VCaP (cell line): ENCODE measurements at regions not wholly inside any gene's neighbourhood (a gene's known extent, or its start where the extent isn't known, plus 50 kb on each side); places are given as distances from the start of the nearest gene placed in this dataset.

ENCODE experiments used
- H3K27ac ChIP-seq: fragments of 450-650 bp; 2 replicates; pipeline ENCODE4 v1.5.1; 2017
- CTCF ChIP-seq: fragments of 450-650 bp; conservative IDR thresholded peaks from 2 replicates; pipeline ENCODE4 v1.5.1; 2017; ENCODE audit warnings: mild to moderate bottlenecking, moderate library complexity

- no peak for TF ChIP-seq CTCF
- no peak overlapping the region for H3K27ac ChIP-seq
Measured at GRCh38 chr4:34845926-34846325, 1398.4 kb downstream of the ARAP2 start.

- H3K27ac ChIP-seq = no peak overlapping the region
- no peak for TF ChIP-seq CTCF
Measured at GRCh38 chr4:34850421-34850820, 1393.9 kb downstream of the ARAP2 start.

GRCh38 chr4:34850968-34851367 lies 1393.3 kb downstream of the ARAP2 start:
- H3K27ac ChIP-seq = no peak overlapping the region
- no peak for TF ChIP-seq CTCF

- no peak for TF ChIP-seq CTCF
- no peak overlapping the region for H3K27ac ChIP-seq
Measured at GRCh38 chr4:34851411-34851810, 1392.9 kb downstream of the ARAP2 start.

- TF ChIP-seq CTCF = no peak
- H3K27ac ChIP-seq = no peak overlapping the region
Measured at GRCh38 chr4:34854451-34854850, 1389.9 kb downstream of the ARAP2 start.

GRCh38 chr4:34861666-34862065 lies 1382.6 kb downstream of the ARAP2 start:
- TF ChIP-seq CTCF = no peak
- H3K27ac ChIP-seq = no peak overlapping the region

- no peak for TF ChIP-seq CTCF
- no peak overlapping the region for H3K27ac ChIP-seq
Measured at GRCh38 chr4:34878961-34879360, 1365.4 kb downstream of the ARAP2 start.

- H3K27ac ChIP-seq = no peak overlapping the region
- TF ChIP-seq CTCF = no peak
Measured at GRCh38 chr4:34880246-34880645, 1364.1 kb downstream of the ARAP2 start.
